Osteoblast (primary cell): ENCODE measurements at regions not wholly inside any gene's neighbourhood (a gene's known extent, or its start where the extent isn't known, plus 50 kb on each side); places are given as distances from the start of the nearest gene placed in this dataset.

ENCODE experiments used
- DNase-seq: peaks from one replicate; pipeline ENCODE4 v3.0.0; 2011; ENCODE audit warnings: low spot score, mixed read lengths; ENCODE audit not compliant: insufficient read length; ENCODE audit errors: missing footprints
- H2AFZ ChIP-seq: 2 replicates; pipeline ENCODE4 v1.6.0; 2011; ENCODE audit warnings: mild to moderate bottlenecking, low read length
- H3K27ac ChIP-seq: 2 replicates; pipeline ENCODE4 v1.5.1; 2011; ENCODE audit warnings: mild to moderate bottlenecking, low read depth, low read length, moderate library complexity
- H3K27me3 ChIP-seq: 2 replicates; pipeline ENCODE4 v1.6.0; 2012; ENCODE audit warnings: mild to moderate bottlenecking, control low read depth, inconsistent platforms, low read length, moderate library complexity; ENCODE audit not compliant: insufficient read depth
- H3K36me3 ChIP-seq: 2 replicates; pipeline ENCODE4 v1.5.1; 2011; ENCODE audit warnings: mild to moderate bottlenecking, low read length, control low read depth, moderate library complexity; ENCODE audit not compliant: insufficient read depth
- H3K4me1 ChIP-seq: 2 replicates; pipeline ENCODE4 v1.5.1; 2011; ENCODE audit warnings: mild to moderate bottlenecking, low read length, control low read depth, moderate library complexity; ENCODE audit not compliant: insufficient read depth
- H3K4me2 ChIP-seq: 2 replicates; pipeline ENCODE4 v1.6.0; 2011; ENCODE audit warnings: mild to moderate bottlenecking, low read length; ENCODE audit not compliant: insufficient read depth
- H3K4me3 ChIP-seq: fragments of 200-600 bp; sonication (generic); 3 replicates; pipeline ENCODE4 v1.5.1; 2012; ENCODE audit warnings: mild to moderate bottlenecking, low read length, inconsistent platforms; ENCODE audit not compliant: insufficient read depth
- H3K79me2 ChIP-seq: 2 replicates; pipeline ENCODE4 v1.6.0; 2012; ENCODE audit warnings: mild to moderate bottlenecking, low read length, control low read depth, inconsistent platforms; ENCODE audit not compliant: insufficient read depth
- H3K9me3 ChIP-seq: 2 replicates; pipeline ENCODE4 v1.5.1; 2011; ENCODE audit warnings: low read depth, low read length, control low read depth
- H4K20me1 ChIP-seq: 2 replicates; pipeline ENCODE4 v1.6.0; 2012; ENCODE audit warnings: mild to moderate bottlenecking, low read length, control low read depth; ENCODE audit not compliant: insufficient read depth
- TF ChIP-seq, protein P1 (sequence below): IDR thresholded peaks from 2 replicates; pipeline ENCODE4 v1.5.1; 2011; ENCODE audit warnings: mild to moderate bottlenecking, low read depth, low read length, moderate library complexity; ENCODE audit errors: extremely low read depth

DNA sequence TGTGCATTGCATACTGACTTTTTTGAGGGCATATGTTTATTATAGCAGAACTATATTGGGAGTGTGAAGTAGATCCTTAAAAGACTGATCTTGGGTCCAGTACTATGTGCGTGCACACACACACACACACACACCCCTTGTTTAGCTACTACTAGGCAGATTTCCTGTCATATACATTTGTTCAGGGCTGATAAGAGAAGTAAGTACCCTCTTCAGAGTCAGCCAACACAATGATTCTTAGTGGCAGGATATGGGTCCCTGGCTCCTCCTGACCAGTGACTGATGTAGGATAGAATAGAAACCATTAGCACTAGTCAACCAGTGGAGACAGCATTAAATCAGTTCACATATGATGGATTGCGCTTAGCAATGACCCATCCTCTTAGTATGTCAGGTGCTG lies 76.2 kb upstream of the MIER3 start:
- TF ChIP-seq, protein P1, sequence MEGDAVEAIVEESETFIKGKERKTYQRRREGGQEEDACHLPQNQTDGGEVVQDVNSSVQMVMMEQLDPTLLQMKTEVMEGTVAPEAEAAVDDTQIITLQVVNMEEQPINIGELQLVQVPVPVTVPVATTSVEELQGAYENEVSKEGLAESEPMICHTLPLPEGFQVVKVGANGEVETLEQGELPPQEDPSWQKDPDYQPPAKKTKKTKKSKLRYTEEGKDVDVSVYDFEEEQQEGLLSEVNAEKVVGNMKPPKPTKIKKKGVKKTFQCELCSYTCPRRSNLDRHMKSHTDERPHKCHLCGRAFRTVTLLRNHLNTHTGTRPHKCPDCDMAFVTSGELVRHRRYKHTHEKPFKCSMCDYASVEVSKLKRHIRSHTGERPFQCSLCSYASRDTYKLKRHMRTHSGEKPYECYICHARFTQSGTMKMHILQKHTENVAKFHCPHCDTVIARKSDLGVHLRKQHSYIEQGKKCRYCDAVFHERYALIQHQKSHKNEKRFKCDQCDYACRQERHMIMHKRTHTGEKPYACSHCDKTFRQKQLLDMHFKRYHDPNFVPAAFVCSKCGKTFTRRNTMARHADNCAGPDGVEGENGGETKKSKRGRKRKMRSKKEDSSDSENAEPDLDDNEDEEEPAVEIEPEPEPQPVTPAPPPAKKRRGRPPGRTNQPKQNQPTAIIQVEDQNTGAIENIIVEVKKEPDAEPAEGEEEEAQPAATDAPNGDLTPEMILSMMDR: no peak
- Histone ChIP-seq H3K4me1 (no peaks in the 10 kb centered on the region), H3K27me3 (no peaks in the 10 kb centered on the region), H4K20me1 (no peaks in the 10 kb centered on the region), H3K36me3 (no peaks in the 10 kb centered on the region), H2AFZ (no peak overlapping the region), H3K9me3 (no peaks in the 10 kb centered on the region), H3K79me2 (no peaks in the 10 kb centered on the region), H3K4me2 (no peak overlapping the region), H3K4me3 (no peak overlapping the region), H3K27ac (no peak overlapping the region)
- DNase-seq: no peak

DNA sequence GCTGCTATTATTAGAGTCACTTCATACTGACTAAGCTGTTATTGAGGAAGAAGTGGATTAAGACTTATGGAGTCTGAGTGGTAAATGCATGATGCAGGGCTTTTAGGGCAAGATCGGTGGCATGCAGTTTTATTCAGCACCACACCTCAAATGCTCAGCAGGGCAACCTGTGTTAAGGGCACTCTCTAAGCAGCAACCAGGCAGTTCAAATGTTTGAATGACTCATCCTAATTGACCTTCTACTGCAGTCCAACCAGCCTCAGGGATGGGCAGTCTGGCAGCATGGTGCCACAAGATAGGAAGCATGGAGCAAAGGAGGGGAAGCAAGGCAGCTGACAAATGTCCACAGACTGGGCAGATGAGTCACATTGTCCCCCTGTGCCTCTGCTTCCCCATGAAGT lies 80.2 kb upstream of the MIER3 start:
- no peaks in the 10 kb centered on the region for H3K79me2 ChIP-seq
- no peak overlapping the region for H3K4me3 ChIP-seq
- DNase-seq: no peak
- no peaks in the 10 kb centered on the region for H4K20me1 ChIP-seq
- TF ChIP-seq, protein P1: no peak
- H3K4me2 ChIP-seq: no peak overlapping the region
- H3K9me3 ChIP-seq: no peaks in the 10 kb centered on the region
- H3K27me3 ChIP-seq: no peaks in the 10 kb centered on the region
- no peak overlapping the region for H2AFZ ChIP-seq
- no peak overlapping the region for H3K27ac ChIP-seq
- H3K4me1 ChIP-seq: no peaks in the 10 kb centered on the region
- H3K36me3 ChIP-seq: no peaks in the 10 kb centered on the region

DNA sequence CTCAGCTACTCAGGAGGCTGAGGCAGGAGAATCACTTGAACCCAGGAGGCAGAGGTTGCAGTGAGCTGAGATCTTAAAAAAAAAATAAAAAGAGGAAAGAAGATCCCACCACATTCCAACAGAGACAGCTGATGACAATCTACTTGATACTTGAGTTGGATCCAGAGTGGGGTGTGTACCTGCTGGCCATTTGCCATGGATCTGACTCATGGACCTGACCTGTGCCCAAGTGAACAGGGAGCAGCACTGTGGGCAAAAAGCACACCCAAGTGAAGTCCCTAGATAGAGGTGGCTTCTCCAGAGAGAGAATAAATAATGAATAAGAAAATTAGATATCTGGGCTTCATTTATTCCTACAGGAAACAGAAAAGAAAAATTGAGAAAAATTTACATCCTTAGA lies 81.2 kb upstream of the MIER3 start:
- no peak overlapping the region for H2AFZ ChIP-seq
- no peaks in the 10 kb centered on the region for H3K79me2 ChIP-seq
- H3K9me3 ChIP-seq: no peaks in the 10 kb centered on the region
- H3K36me3 ChIP-seq: no peaks in the 10 kb centered on the region
- no peaks in the 10 kb centered on the region for H4K20me1 ChIP-seq
- no peak overlapping the region for H3K4me3 ChIP-seq
- H3K4me2 ChIP-seq: no peak overlapping the region
- no peaks in the 10 kb centered on the region for H3K27me3 ChIP-seq
- H3K27ac ChIP-seq: no peak overlapping the region
- no peak for DNase-seq
- no peaks in the 10 kb centered on the region for H3K4me1 ChIP-seq
- TF ChIP-seq, protein P1: no peak

DNA sequence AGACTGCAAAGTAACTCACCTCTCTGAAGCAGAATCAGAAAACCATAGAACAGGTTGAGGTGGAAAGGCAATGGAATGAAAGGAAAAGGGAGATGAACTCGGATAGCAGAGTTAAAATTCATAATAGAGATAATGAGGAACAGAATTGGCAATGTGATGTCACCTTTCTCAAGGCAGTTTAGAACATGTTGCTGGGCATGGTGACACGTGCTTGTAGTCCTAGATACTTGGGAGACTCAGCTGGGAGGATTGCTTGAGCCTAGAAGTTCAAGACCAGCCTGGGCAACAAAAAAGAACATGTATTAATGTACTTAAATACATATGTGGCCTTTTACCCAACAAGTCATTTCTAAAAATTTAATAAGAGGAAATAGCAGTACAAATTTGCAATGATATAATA lies 81.6 kb upstream of the MIER3 start:
- no peak for DNase-seq
- Histone ChIP-seq H3K36me3 (no peaks in the 10 kb centered on the region), H2AFZ (no peak overlapping the region), H3K4me2 (no peak overlapping the region), H3K27me3 (no peaks in the 10 kb centered on the region), H3K9me3 (no peaks in the 10 kb centered on the region), H3K27ac (no peak overlapping the region), H3K4me3 (no peak overlapping the region), H3K79me2 (no peaks in the 10 kb centered on the region), H3K4me1 (no peaks in the 10 kb centered on the region), H4K20me1 (no peaks in the 10 kb centered on the region)
- TF ChIP-seq, protein P1: no peak
